Common myeloid progenitor, CD34-positive (primary cell): ENCODE measurements at regions not wholly inside any gene's neighbourhood (a gene's known extent, or its start where the extent isn't known, plus 50 kb on each side); places are given as distances from the start of the nearest gene placed in this dataset.

Source experiments
- CTCF ChIA-PET: fragments of 350-600 bp; sonication (Branson Sonifier 250); formaldehyde crosslinking; loops from one replicate; lab custom pipeline; 2021; ENCODE audit warnings: antibody characterized with exemption; lab: Charles Lee
- POLR2A ChIA-PET: fragments of 350-600 bp; sonication (Branson Sonifier 250); formaldehyde crosslinking; loops from one replicate; lab custom pipeline; 2021; ENCODE audit warnings: antibody characterized with exemption; lab: Charles Lee
- DNase-seq, 3 donors: peaks; one replicate each; pipeline versions ENCODE4 v3.0.0 to v3.0.0-alpha.2; 2013
- H3K27ac ChIP-seq, 2 experiments: 1 replicate in 1 of 2; 2 replicates in 1 of 2; pipeline ENCODE4 v1.7.0; 2013; ENCODE audit warnings: inconsistent platforms in 2 of 2, low read length in 2 of 2, mild to moderate bottlenecking in 2 of 2, low read depth in 1 of 2, moderate library complexity in 1 of 2; ENCODE audit not compliant: severe bottlenecking in 2 of 2, insufficient read depth in 1 of 2, poor library complexity in 1 of 2
- H3K27me3 ChIP-seq, 5 experiments: replicated peaks in 2 of 5; 1 replicate in 3 of 5; 2 replicates in 2 of 5; pipeline versions ENCODE4 v1.6.1 to v1.7.0; 2013; ENCODE audit warnings: low read length in 4 of 5, mild to moderate bottlenecking in 2 of 5, moderate library complexity in 2 of 5, inconsistent platforms in 1 of 5; ENCODE audit not compliant: insufficient read depth in 5 of 5, control insufficient read depth in 4 of 5
- H3K36me3 ChIP-seq, 4 experiments: 1 replicate in 2 of 4; 2 replicates in 2 of 4; pipeline versions ENCODE4 v1.6.1 to v1.7.0; 2013; ENCODE audit warnings: low read length in 3 of 4, control low read depth in 1 of 4, mild to moderate bottlenecking in 1 of 4; ENCODE audit not compliant: control insufficient read depth in 4 of 4, insufficient read depth in 4 of 4
- H3K4me1 ChIP-seq, 4 experiments: 1 replicate in 3 of 4; 2 replicates in 1 of 4; pipeline versions ENCODE4 v1.6.1 to v1.7.1; 2013; ENCODE audit warnings: low read length in 3 of 4, mild to moderate bottlenecking in 3 of 4, control low read depth in 1 of 4, inconsistent platforms in 1 of 4, moderate library complexity in 1 of 4; ENCODE audit not compliant: control insufficient read depth in 4 of 4, insufficient read depth in 4 of 4; ENCODE audit errors: control extremely low read depth in 1 of 4
- H3K4me3 ChIP-seq, 7 experiments: 1 replicate in 4 of 7; 2 replicates in 3 of 7; pipeline versions ENCODE4 v1.5.1 to v1.7.0; 2013; ENCODE audit warnings: mild to moderate bottlenecking in 7 of 7, low read length in 6 of 7, moderate library complexity in 6 of 7, inconsistent platforms in 2 of 7, low read depth in 2 of 7, control low read depth in 1 of 7; ENCODE audit not compliant: insufficient read depth in 4 of 7, control insufficient read depth in 1 of 7; ENCODE audit errors: extremely low read depth in 1 of 7
- H3K9me3 ChIP-seq, 5 experiments: 1 replicate in 4 of 5; 2 replicates in 1 of 5; pipeline versions ENCODE4 v1.6.1 to v1.7.1; 2013; ENCODE audit warnings: low read length in 4 of 5, mild to moderate bottlenecking in 2 of 5, inconsistent platforms in 1 of 5, low read depth in 1 of 5, moderate library complexity in 1 of 5; ENCODE audit not compliant: control insufficient read depth in 4 of 5, insufficient read depth in 2 of 5; ENCODE audit errors: control extremely low read depth in 1 of 5
- WGBS: methylation state at CpG from one replicate; pipeline ENCODE4 v1.1.5; 2013; ENCODE audit not compliant: insufficient coverage; 5-methylcytosine and 5-hydroxymethylcytosine counted together

DNA sequence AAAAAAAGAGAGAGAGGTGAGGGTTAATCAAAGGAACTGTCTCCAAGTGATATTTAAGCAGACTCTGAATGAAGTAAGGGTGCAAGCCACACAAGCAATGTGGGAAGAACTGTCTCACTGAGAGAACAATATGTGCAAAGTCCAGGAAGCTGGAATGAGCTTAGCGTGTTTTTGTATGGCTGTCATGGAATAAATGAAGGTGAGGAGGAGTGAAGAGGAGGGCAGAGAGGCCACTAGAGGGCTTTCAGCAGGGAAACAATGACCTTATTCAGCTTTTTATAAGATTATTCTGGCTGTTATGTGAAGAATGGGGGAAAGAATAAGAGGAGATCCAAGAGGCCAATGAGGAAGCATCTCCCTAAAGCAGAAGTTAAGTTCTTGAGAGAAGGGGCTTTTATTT lies 86.9 kb upstream of the COL8A1 start:
- no peaks in the 10 kb centered on the region for H3K4me1 ChIP-seq
- no peak overlapping the region for H3K27ac ChIP-seq
- POLR2A ChIA-PET = no interaction called here
- peaks cover 0 to 2% (median 0%) of the 10 kb centered on the region in 5 experiments for H3K9me3 ChIP-seq
- H3K27me3 ChIP-seq = peaks cover 0 to 2% (median 0%) of the 10 kb centered on the region in 5 experiments
- CTCF ChIA-PET = no interaction called here
- H3K4me3 ChIP-seq = no peak overlapping the region
- WGBS = 86% methylated on average over 1 of the region's 1 CpG
- no peaks in the 10 kb centered on the region for H3K36me3 ChIP-seq
- no peak for DNase-seq

GRCh38 chr3:99549957-99550603 lies 88.3 kb upstream of the COL8A1 start:
- H3K36me3 ChIP-seq = no peaks in the 10 kb centered on the region
- H3K27ac ChIP-seq = no peak overlapping the region
- peaks cover 0 to 3% (median 0%) of the 10 kb centered on the region in 4 experiments for H3K4me1 ChIP-seq
- H3K27me3 ChIP-seq = peaks cover 0 to 2% (median 0%) of the 10 kb centered on the region in 5 experiments
- no peak for DNase-seq
- H3K9me3 ChIP-seq = peaks cover 0 to 2% (median 0%) of the 10 kb centered on the region in 5 experiments
- ChIA-PET POLR2A (no interaction called here), CTCF (no interaction called here)
- WGBS = 100% methylated on average over 2 of the region's 2 CpGs
- no peak overlapping the region for H3K4me3 ChIP-seq

- 100% methylated on average over 3 of the region's 4 CpGs for WGBS
- ChIA-PET CTCF (no interaction called here), POLR2A (no interaction called here)
- no peak for DNase-seq
- Histone ChIP-seq H3K9me3 (peaks cover 0 to 2% (median 0%) of the 10 kb centered on the region in 5 experiments), H3K27ac (no peak overlapping the region), H3K4me1 (peaks cover 0 to 9% (median 4%) of the 10 kb centered on the region in 4 experiments), H3K36me3 (no peaks in the 10 kb centered on the region), H3K27me3 (peaks cover 0 to 2% (median 0%) of the 10 kb centered on the region in 5 experiments), H3K4me3 (no peak overlapping the region)
Observed at GRCh38 chr3:99549220-99549619, 89.2 kb upstream of the COL8A1 start.

DNA sequence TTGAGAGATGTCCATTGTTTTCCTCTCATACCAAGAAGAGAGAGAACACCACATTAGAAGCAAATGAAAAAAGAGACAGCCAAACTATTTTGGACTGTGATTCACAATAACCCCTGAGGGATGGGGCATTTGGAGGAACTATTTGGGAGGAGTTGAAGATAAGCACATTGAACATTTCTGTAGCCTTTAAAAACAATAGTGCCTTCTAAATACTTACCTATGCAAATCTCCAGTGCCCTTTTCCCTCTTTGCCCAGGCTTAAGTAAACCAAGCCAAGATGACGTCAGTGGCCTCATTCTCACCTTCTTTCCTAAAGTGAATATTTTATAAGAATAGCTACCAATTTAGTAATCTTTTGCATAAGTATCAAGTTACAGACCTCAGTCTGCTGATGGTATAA lies 89.7 kb upstream of the COL8A1 start:
- Histone ChIP-seq H3K27me3 (peaks cover 0 to 2% (median 0%) of the 10 kb centered on the region in 5 experiments), H3K4me3 (no peak overlapping the region), H3K27ac (no peak overlapping the region), H3K4me1 (peaks cover 0 to 9% (median 4%) of the 10 kb centered on the region in 4 experiments), H3K36me3 (no peaks in the 10 kb centered on the region), H3K9me3 (peaks cover 0 to 2% (median 0%) of the 10 kb centered on the region in 5 experiments)
- no CpG with 5 or more reads among the region's 1 CpG for WGBS
- DNase-seq = no peak
- ChIA-PET CTCF (interaction anchor here (0.7 to 1.5 kb wide), 3 partner anchors 11 to 85 kb away, joined by 3 read pairs; no protein-coding TSS in a partner anchor), POLR2A (no interaction called here)

GRCh38 chr3:99545941-99546580 lies 92.3 kb upstream of the COL8A1 start:
- H3K9me3 ChIP-seq = no peaks in the 10 kb centered on the region
- H3K36me3 ChIP-seq = no peaks in the 10 kb centered on the region
- CTCF ChIA-PET = interaction anchor here (1.0 kb wide), 1 partner anchor 19 kb away, joined by 3 read pairs; no protein-coding TSS in a partner anchor
- DNase-seq = peak in 2 of 3 donors; percentile 9 to 18
- no peak overlapping the region for H3K27ac ChIP-seq
- WGBS = no CpG with 5 or more reads among the region's 3 CpGs
- peak overlapping the region in 1 of 7 experiments; percentile 13 for H3K4me3 ChIP-seq
- H3K27me3 ChIP-seq = no peaks in the 10 kb centered on the region
- POLR2A ChIA-PET = no interaction called here
- H3K4me1 ChIP-seq = peaks cover 0 to 18% (median 11%) of the 10 kb centered on the region in 4 experiments

GRCh38 chr3:99544786-99545281 lies 93.6 kb upstream of the COL8A1 start:
- Histone ChIP-seq H3K4me1 (peaks cover 0 to 18% (median 11%) of the 10 kb centered on the region in 4 experiments), H3K9me3 (no peaks in the 10 kb centered on the region), H3K4me3 (no peak overlapping the region), H3K27me3 (no peaks in the 10 kb centered on the region), H3K27ac (no peak overlapping the region), H3K36me3 (no peaks in the 10 kb centered on the region)
- 10% methylated on average over 2 of the region's 4 CpGs for WGBS
- CTCF ChIA-PET = no interaction called here
- POLR2A ChIA-PET = no interaction called here
- peak in 2 of 3 donors; percentile 9 to 20 for DNase-seq

DNA sequence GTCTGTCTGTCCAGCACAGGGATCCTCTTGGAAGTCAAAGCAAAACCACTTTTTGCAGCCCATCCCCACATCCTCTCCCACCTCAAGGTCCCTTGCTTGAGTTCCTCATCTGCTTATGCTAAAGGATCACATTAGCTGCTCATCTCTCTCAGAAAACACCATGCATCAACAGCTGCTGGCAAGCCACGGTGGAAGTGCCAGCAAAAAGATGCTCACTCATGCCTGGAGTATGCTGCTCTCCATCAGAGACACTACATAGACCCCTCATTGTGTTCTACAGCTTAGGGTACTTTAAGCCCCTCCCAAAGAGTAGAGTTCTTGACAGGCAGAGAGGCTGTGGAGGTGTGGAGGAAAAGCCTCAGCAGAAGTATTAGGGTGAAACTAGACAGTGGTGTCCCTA lies 94.6 kb upstream of the COL8A1 start:
- ChIA-PET POLR2A (interaction anchor here (0.6 kb wide), 1 partner anchor 642 kb away, joined by 4 read pairs; no protein-coding TSS in a partner anchor), CTCF (no interaction called here)
- Histone ChIP-seq H3K4me3 (no peak overlapping the region), H3K27ac (no peak overlapping the region), H3K4me1 (peaks cover 0 to 18% (median 11%) of the 10 kb centered on the region in 4 experiments), H3K27me3 (no peaks in the 10 kb centered on the region), H3K36me3 (no peaks in the 10 kb centered on the region), H3K9me3 (no peaks in the 10 kb centered on the region)
- DNase-seq = no peak
- 0% methylated on average over 1 of the region's 1 CpG for WGBS
